Urinary bladder (tissue), 3 donors: ENCODE measurements at regions not wholly inside any gene's neighbourhood (a gene's known extent, or its start where the extent isn't known, plus 50 kb on each side); places are given as distances from the start of the nearest gene placed in this dataset.
"Not testable (repeated sequence)": the region's sequence is repeated elsewhere in the genome, so short reads cannot be mapped to it uniquely, and the experiment has no call there.

ENCODE experiments used
- DNase-seq: peaks from one replicate; pipeline ENCODE4 v3.0.0-alpha.2; 2015; ENCODE audit errors: extremely low spot score
- H3K27ac ChIP-seq: one replicate; pipeline ENCODE4 v1.5.1; 2013; ENCODE audit warnings: low read depth, mild to moderate bottlenecking, moderate library complexity
- H3K36me3 ChIP-seq: one replicate; pipeline ENCODE4 v1.6.1; 2013; ENCODE audit warnings: mild to moderate bottlenecking, moderate library complexity; ENCODE audit not compliant: insufficient read depth
- H3K4me1 ChIP-seq: one replicate; pipeline ENCODE4 v1.6.1; 2013; ENCODE audit warnings: mild to moderate bottlenecking, moderate library complexity; ENCODE audit not compliant: insufficient read depth
- H3K4me3 ChIP-seq: one replicate; pipeline ENCODE4 v1.5.1; 2013; ENCODE audit warnings: low read depth, low read length
- WGBS: extraction: QIAGEN DNeasy Blood & Tissue Kit; methylation state at CpG from one replicate; pipeline ENCODE4 v1.1.7; 2013; 5-methylcytosine and 5-hydroxymethylcytosine counted together
- donor health status: healthy with polysubstance abuse.
- donor health status: healthy.

GRCh38 chr4:184335520-184335919 is 117.8 kb upstream of the ENPP6 start:
- H3K27ac ChIP-seq: no peak overlapping the region
- no peak for DNase-seq
- H3K4me1 ChIP-seq: no peaks in the 10 kb centered on the region
- 0% methylated on average over 1 of the region's 1 CpG for whole genome bisulfite sequencing
- H3K36me3 ChIP-seq: no peaks in the 10 kb centered on the region
- no peak overlapping the region for H3K4me3 ChIP-seq

- 85% methylated on average over 14 of the region's 14 CpGs for WGBS
- not testable (repeated sequence) for DNase-seq, H3K27ac ChIP-seq, H3K4me1 ChIP-seq, H3K36me3 ChIP-seq, H3K4me3 ChIP-seq
Observed at GRCh38 chr4:184333446-184333845, 115.8 kb upstream of the ENPP6 start.

GRCh38 chr4:184331268-184331995 is 113.8 kb upstream of the ENPP6 start:
- Histone ChIP-seq H3K27ac (peak overlapping the region; percentile 28), H3K4me1 (no peaks in the 10 kb centered on the region), H3K4me3 (no peak overlapping the region), H3K36me3 (no peaks in the 10 kb centered on the region)
- peak; percentile 67 for DNase-seq
- 35% methylated on average over 7 of the region's 7 CpGs for WGBS

GRCh38 chr4:184330517-184331094 is 112.9 kb upstream of the ENPP6 start:
- WGBS: 82% methylated on average over 5 of the region's 5 CpGs
- not testable (repeated sequence) for H3K36me3 ChIP-seq, H3K4me1 ChIP-seq, H3K4me3 ChIP-seq, DNase-seq
- peak overlapping the region; percentile 60 for H3K27ac ChIP-seq

- WGBS: 75% methylated on average over 14 of the region's 14 CpGs
- Histone ChIP-seq H3K36me3 (no peaks in the 10 kb centered on the region), H3K4me3 (no peak overlapping the region), H3K27ac (peak overlapping the region; percentile 68), H3K4me1 (no peaks in the 10 kb centered on the region)
- DNase-seq: no peak
Observed at GRCh38 chr4:184329659-184330400, 112.2 kb upstream of the ENPP6 start.

GRCh38 chr4:184329235-184329634 is 111.6 kb upstream of the ENPP6 start:
- Histone ChIP-seq H3K4me1 (no peaks in the 10 kb centered on the region), H3K36me3 (no peaks in the 10 kb centered on the region), H3K4me3 (no peak overlapping the region), H3K27ac (peak overlapping the region; percentile 68)
- DNase-seq: peak; percentile 59
- 73% methylated on average over 9 of the region's 9 CpGs for WGBS

GRCh38 chr4:184328022-184328736 is 110.5 kb upstream of the ENPP6 start:
- DNase-seq: peak; percentile 52
- Histone ChIP-seq H3K27ac (no peak overlapping the region), H3K4me1 (no peaks in the 10 kb centered on the region), H3K36me3 (no peaks in the 10 kb centered on the region), H3K4me3 (no peak overlapping the region)
- 86% methylated on average over 7 of the region's 7 CpGs for WGBS

GRCh38 chr4:184324939-184325477 is 107.3 kb upstream of the ENPP6 start:
- no peaks in the 10 kb centered on the region for H3K4me1 ChIP-seq
- H3K4me3 ChIP-seq: no peak overlapping the region
- DNase-seq: no peak
- H3K27ac ChIP-seq: no peak overlapping the region
- WGBS: 85% methylated on average over 6 of the region's 6 CpGs
- H3K36me3 ChIP-seq: no peaks in the 10 kb centered on the region

- Histone ChIP-seq H3K36me3 (no peaks in the 10 kb centered on the region), H3K4me1 (no peaks in the 10 kb centered on the region), H3K4me3 (no peak overlapping the region), H3K27ac (no peak overlapping the region)
- no peak for DNase-seq
- 95% methylated on average over 2 of the region's 2 CpGs for WGBS
Observed at GRCh38 chr4:184322328-184323025, 104.8 kb upstream of the ENPP6 start.

- DNase-seq: no peak
- WGBS: 48% methylated on average over 8 of the region's 8 CpGs
- no peak overlapping the region for H3K4me3 ChIP-seq
- no peak overlapping the region for H3K27ac ChIP-seq
- no peaks in the 10 kb centered on the region for H3K4me1 ChIP-seq
- H3K36me3 ChIP-seq: no peaks in the 10 kb centered on the region
Observed at GRCh38 chr4:184320631-184321030, 103.0 kb upstream of the ENPP6 start.

- DNase-seq: no peak
- H3K4me1 ChIP-seq: no peaks in the 10 kb centered on the region
- no peak overlapping the region for H3K4me3 ChIP-seq
- no peaks in the 10 kb centered on the region for H3K36me3 ChIP-seq
- 92% methylated on average over 8 of the region's 8 CpGs for WGBS
- no peak overlapping the region for H3K27ac ChIP-seq
Observed at GRCh38 chr4:184318852-184319251, 101.2 kb upstream of the ENPP6 start.

- H3K27ac ChIP-seq: no peak overlapping the region
- no peaks in the 10 kb centered on the region for H3K36me3 ChIP-seq
- no peaks in the 10 kb centered on the region for H3K4me1 ChIP-seq
- H3K4me3 ChIP-seq: no peak overlapping the region
- WGBS: 85% methylated on average over 14 of the region's 14 CpGs
- no peak for DNase-seq
Observed at GRCh38 chr4:184317234-184317918, 99.7 kb upstream of the ENPP6 start.
